GM21515 (cell line): ENCODE measurements at regions not wholly inside any gene's neighbourhood (a gene's known extent, or its start where the extent isn't known, plus 50 kb on each side); places are given as distances from the start of the nearest gene placed in this dataset.

Source experiments
- ATAC-seq: cut with Tn5 transposase; IDR thresholded peaks from one replicate; pipeline ENCODE4 v1.9.1; 2021; ENCODE audit not compliant: unreplicated experiment

GRCh38 chr9:118029425-118029824, 325.2 kb downstream of the TLR4 start:
- no peak for ATAC-seq

DNA sequence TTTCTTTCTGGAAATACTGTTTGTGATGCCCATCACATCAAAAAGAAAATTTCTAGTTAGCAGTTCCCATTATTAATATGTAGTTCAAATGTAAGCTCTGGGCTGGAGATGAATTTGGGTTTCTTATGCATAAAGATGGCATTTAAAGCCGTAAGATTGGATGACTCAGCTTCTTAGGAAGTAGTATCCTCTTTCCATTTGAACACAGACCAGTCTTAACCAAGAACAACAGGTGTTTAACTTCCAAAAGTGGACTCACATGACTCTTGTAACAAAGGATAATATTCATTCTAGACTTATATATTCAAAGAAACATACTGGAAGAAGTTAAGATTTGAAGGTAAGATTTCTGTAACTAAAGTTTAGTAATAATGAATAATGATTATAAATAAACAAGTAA, 330.5 kb downstream of the TLR4 start:
- no peak for ATAC-seq

GRCh38 chr9:118038713-118039112, 334.5 kb downstream of the TLR4 start:
- ATAC-seq, result no peak

- ATAC-seq, result no peak
Observed at GRCh38 chr9:118058227-118058626, 354.0 kb downstream of the TLR4 start.

- no peak for ATAC-seq
Observed at GRCh38 chr9:118059484-118060278, 355.5 kb downstream of the TLR4 start.

DNA sequence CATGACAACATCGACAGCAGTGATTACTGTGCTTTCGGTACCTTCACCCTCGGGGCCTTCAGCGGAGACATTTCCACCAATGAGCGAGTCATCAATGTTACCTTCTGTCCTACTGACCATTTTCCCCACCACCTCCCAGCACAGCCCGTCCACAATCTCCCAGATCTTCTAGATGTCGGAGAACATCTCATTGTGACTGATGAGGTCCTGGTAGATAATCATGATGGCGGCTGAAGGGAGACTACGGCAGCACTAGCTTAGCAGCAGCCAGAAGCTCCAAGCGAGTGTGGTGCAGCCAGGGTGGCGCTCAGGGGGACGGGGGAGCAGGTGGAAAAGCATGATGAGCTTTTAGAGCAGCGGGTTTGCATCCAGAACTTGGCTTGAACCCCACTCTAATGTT, 379.0 kb downstream of the TLR4 start:
- no peak for ATAC-seq

GRCh38 chr9:118088090-118088489, 383.9 kb downstream of the TLR4 start:
- ATAC-seq, result no peak

DNA sequence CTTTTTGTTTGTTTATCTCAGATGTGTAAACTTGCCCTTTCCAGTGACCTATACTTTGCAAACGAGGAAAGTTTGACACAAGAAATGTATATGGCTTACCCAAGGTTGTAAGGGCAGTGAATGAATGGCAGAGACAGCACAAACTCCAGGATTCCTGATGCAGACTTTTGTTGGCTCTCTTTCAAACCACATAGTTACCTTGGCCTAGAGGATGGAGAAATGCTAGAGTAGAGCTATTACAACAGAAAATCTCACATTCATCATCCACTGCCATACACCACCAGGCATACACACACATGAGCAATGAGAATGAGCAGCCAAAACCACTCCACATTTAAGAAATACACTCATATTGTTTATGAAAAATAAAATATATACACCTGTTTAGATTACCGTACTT, 387.0 kb downstream of the TLR4 start:
- no peak for ATAC-seq

- no peak for ATAC-seq
Observed at GRCh38 chr9:118091711-118092500, 387.7 kb downstream of the TLR4 start.

GRCh38 chr9:118094387-118094786, 390.2 kb downstream of the TLR4 start:
- ATAC-seq, result no peak

DNA sequence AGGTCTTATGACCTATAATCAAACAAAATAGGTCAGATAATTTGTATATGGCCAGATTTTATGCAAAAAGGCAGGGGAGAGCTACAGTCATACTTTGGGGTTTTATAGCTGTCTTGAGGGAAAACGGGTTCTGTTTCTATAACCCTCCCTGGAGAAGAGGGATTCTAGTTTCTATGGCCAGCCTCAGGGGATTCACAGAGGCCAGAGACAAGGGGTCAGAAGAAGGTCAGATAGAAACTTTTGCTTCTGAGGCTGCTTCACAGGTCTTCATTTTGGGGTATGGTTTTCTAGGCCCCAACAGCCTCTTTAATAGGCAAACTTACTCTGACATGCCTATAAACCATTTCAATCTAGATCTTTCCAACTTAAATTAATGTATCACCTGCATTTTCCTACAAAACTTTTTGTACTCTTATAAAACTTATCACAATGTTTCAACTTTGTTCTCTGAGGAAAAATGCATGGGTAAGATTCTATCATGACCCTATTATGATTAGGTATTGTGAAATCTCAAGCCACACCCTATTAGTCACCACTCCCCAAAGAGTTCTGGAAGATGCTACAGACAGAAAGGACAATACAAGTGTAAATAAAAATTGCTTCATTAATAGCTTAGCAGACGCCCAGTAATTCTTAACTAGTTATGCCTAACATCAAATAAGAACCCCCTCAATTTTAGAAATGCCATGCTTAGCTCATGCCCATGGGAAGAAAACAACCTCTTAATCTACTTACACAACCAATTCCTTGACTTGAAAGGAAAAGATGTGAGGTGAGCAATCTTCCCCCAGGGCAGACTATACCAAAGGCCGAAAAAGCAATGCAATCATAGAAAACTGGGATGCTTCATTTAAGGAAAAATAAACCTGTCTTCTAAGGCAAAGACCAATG, 396.6 kb downstream of the TLR4 start:
- no peak for ATAC-seq

DNA sequence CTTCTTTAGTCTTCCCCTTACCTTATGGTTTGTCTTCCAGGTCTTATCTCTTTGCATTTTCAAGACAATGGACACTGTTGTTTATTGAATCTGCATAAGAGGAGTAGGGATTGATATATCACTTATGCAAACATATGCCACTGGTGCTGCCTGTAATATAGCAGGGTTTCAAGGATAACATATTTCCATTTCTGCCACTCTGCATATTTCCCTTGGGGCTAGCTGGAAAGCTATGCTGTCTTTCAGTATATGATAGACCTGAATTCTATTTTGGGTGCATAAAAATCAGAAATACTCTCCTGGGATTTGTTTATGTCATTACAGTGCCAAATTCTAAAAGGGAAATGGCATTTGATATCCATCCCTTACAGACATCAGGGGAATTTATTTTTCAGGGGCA, 400.2 kb downstream of the TLR4 start:
- ATAC-seq, result no peak

DNA sequence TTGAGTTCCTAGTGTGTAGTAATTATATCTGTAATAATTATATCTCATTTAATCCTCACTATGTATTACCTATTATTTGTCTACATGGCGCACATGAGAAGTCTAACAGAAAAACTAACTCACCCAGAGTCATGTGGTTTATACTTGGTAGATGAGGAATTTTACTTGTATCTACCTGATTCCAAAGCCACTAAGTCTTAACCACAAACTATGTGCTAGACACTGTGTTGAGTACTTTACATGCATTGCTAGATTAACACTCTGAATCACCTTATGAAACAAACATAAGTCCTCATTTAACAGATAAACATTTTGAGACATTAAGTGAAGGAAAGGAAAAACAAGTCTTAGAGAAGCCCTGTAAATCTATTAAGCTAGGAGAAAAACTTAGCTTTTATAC, 404.8 kb downstream of the TLR4 start:
- ATAC-seq, result no peak

DNA sequence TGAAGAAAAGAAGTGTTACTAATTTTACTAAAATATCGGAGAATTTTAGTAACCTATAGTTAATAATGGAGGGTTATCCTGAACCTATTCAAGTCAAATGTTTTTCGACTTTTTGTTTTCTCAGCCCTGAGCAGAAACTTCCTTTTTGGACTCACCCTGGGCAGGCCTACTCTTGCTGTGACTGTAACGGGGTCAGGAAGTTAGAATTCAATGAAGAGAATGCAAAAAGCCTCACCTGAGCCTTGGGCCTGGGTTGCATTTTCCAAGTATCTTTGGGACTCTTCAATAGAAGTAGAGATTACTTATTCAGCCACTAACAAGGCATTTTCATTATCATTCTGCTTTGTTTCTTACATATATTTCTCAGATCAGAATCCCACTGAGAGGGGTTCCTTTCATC, 405.3 kb downstream of the TLR4 start:
- no peak for ATAC-seq

DNA sequence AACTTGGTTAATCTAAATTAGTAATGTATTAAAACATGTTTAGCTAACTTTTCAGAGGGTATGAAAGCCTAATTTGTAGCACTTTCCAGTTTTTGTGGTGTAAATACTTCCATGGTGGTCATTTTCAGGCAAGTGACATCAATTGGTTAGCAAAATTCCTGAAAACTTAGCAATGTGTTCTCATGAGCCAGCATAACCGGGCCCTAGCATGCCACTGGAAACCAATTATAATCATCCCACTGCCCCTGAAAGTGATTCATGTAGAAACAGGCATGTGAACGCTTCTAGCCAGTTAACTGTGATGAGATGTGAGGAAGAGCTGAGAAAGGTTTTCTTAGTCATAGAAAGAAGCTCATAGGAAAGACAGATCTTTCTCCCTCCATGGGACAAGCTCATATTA, 417.2 kb downstream of the TLR4 start:
- ATAC-seq, result no peak

DNA sequence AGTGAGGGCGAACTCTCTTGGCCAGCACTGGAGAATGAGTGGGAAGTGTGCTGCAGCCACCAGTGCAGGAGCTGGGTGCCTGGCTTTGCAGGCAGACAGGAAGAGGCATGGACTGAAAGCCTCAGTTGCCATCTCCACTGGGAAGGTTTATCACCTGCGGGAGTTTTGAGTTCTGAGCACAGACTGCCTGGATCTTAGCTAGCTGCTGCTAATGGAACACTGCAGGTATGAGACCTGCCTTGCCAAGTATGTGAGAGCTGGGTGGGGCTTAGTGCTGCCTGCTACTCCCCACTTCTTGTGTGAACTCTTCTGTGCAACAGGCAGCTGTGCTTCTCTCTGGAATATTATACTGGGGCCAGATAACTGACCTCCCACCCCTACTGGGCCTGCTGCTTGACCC, 424.1 kb downstream of the TLR4 start:
- ATAC-seq, result no peak

GRCh38 chr9:118129541-118129940, 425.3 kb downstream of the TLR4 start:
- ATAC-seq, result no peak

DNA sequence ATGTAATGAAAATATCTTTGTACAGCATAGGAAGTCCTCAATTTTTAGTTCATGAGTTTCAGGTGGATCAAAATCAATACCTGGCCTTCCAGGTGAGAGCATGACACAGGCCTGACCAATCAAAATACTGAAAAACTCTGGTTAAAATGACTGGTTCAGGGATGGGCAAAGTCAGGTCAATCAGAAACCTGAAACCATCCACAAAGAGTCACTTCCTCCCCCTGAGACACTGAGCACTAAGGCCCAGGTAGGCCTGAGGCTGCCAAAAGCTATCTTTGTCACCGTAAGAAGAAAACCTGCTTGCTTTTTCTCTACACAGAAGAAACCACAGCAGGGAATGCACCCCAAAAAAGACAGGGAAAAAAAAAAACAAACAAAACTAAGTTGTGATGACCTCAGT, 444.8 kb downstream of the TLR4 start:
- no peak for ATAC-seq

- ATAC-seq, result no peak
Observed at GRCh38 chr9:118156846-118157245, 452.6 kb downstream of the TLR4 start.

DNA sequence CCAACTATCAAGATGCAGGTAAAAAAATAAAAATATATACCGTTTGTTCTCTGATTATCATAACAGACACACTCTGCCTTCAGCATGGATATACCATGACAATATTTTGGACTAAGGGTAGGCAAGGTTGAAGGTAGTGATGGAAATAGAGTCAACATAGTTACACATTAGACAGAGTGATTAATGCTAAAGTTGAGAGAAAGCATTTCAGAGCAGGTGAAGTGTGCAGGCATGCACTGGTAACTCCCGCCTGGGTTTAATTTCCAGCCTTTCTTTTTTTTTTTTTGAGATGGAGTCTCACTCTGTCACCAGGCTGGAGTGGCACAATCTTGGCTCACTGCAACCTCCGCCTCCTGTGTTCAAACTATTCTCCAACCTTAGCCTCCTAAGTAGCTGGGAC, 458.5 kb downstream of the TLR4 start:
- no peak for ATAC-seq

- no peak for ATAC-seq
Observed at GRCh38 chr9:118163751-118164150, 459.5 kb downstream of the TLR4 start.
